ENCODE measurements at regions not wholly inside any gene's neighbourhood (a gene's known extent, or its start where the extent isn't known, plus 50 kb on each side); places are given as distances from the start of the nearest gene placed in this dataset.

GRCh38 chr7:94149789-94150545, 145.8 kb upstream of the BET1 start:
- TF ChIP-seq TAF1 (IDR thresholded peaks at IDR 0.05; ENCODE audit: borderline replicate concordance, insufficient read depth, low read length) (no peak), SIN3A (IDR thresholded peaks at IDR 0.05; ENCODE audit: borderline replicate concordance, insufficient read depth, low read length) (no peak), POLR2AphosphoS5 (IDR thresholded peaks at IDR 0.05; ENCODE audit: low read depth, low read length) (no peak), FOXP2 (optimal IDR thresholded peaks at IDR 0.05; ENCODE audit: borderline replicate concordance, extremely low read depth, extremely low read length, insufficient read depth) (no peak)
- TF ChIP-seq, protein P1, sequence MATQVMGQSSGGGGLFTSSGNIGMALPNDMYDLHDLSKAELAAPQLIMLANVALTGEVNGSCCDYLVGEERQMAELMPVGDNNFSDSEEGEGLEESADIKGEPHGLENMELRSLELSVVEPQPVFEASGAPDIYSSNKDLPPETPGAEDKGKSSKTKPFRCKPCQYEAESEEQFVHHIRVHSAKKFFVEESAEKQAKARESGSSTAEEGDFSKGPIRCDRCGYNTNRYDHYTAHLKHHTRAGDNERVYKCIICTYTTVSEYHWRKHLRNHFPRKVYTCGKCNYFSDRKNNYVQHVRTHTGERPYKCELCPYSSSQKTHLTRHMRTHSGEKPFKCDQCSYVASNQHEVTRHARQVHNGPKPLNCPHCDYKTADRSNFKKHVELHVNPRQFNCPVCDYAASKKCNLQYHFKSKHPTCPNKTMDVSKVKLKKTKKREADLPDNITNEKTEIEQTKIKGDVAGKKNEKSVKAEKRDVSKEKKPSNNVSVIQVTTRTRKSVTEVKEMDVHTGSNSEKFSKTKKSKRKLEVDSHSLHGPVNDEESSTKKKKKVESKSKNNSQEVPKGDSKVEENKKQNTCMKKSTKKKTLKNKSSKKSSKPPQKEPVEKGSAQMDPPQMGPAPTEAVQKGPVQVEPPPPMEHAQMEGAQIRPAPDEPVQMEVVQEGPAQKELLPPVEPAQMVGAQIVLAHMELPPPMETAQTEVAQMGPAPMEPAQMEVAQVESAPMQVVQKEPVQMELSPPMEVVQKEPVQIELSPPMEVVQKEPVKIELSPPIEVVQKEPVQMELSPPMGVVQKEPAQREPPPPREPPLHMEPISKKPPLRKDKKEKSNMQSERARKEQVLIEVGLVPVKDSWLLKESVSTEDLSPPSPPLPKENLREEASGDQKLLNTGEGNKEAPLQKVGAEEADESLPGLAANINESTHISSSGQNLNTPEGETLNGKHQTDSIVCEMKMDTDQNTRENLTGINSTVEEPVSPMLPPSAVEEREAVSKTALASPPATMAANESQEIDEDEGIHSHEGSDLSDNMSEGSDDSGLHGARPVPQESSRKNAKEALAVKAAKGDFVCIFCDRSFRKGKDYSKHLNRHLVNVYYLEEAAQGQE (IDR thresholded peaks at IDR 0.05; ENCODE audit: insufficient read depth in 1 of 2, low read depth in 2 of 2, low read length in 2 of 2) = no peak

Data from PFSK-1 (cell line).